GM18868 (cell line): ENCODE measurements at regions not wholly inside any gene's neighbourhood (a gene's known extent, or its start where the extent isn't known, plus 50 kb on each side); places are given as distances from the start of the nearest gene placed in this dataset.

Experiments used
- ATAC-seq: cut with Tn5 transposase; IDR thresholded peaks from one replicate; pipeline ENCODE4 v1.9.1; 2021; ENCODE audit warnings: mild to moderate bottlenecking, moderate library complexity; ENCODE audit not compliant: unreplicated experiment

DNA sequence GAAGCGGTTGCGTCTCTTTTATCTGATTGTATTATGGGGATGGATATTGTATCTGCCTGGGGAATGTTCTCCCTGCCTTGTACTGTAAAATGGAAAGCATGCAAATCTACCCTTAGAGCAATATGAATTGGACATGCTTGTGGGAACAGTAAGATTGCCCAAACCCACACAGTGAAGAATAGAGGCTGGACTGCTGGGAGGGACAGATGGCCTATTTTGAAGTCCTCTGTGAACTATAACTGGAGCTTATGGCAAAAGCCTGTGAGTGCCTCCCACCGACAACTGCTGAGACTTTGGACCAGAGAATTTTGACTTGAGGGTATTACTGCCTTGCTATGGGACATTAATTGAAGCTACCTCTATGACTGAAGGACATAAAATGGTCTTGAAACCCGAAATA, 168.9 kb downstream of the ERCC6L2 start:
- no peak for ATAC-seq

DNA sequence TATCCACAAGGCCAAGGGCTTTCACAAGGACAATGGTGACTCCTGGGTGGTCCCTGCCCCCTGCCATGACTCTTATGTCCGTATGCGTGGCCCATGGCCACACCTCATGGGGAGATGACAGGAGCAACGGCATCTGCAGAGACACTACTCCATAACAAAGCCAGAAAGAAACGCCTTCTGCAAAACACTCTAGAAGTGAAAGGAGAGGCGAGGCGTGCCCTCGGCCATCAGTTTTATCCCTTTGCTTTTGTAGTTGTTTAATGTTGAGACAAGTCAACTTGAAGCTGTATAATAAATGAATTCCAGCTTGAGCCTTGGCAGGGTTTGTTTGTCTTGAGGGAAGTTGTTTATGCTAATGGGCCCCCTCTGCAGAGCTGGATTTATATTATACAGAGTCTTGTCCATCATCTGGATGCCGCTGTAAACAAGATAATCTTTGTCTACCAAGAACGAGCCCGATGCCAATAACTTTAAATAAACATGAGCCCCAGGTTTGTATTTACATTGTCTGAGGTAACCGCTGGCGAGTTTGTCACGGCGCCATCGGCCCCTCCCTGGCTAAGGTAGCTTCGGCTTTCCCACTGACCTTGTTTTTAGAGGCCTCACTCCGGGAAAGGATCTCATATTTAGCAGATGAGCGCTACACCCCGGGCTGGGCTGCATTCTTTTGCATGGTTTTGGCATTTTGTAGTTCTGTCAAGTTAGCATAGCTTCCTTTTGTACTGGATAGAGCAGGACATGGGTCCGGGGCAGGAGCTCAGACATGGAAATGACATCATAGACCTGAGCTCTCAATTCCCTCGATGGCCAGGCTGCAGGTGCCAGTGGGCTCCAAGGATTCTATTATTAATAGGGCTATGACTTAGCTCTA, 165.3 kb downstream of the ERCC6L2 start:
- ATAC-seq, result no peak

- ATAC-seq, result no peak
Observed at GRCh38 chr9:96038914-96039313, 163.4 kb downstream of the ERCC6L2 start.

GRCh38 chr9:96038271-96038670, 162.8 kb downstream of the ERCC6L2 start:
- no peak for ATAC-seq

- ATAC-seq, result no peak
Observed at GRCh38 chr9:96034553-96035122, 159.1 kb downstream of the ERCC6L2 start.

DNA sequence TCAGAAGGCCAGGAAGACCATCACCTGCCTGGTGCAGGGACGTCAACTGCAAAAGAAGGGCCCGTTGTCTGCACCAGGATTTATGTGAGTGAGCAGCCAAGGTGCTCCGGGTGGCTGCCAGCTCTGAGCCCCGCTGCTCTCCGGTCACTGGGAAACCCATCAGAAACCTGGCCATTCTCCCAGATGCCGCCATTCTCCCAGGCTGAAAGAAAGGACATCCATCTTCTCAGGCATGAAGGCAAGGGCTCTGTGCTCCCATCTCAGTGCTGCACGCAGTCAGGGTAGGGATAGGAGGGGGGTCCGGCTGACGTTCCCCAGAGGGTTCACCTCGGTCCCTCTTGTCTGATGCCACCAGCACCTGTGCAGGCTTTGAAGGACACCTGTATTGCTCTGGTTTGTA, 158.4 kb downstream of the ERCC6L2 start:
- ATAC-seq, result no peak

GRCh38 chr9:96031916-96032534, 156.5 kb downstream of the ERCC6L2 start:
- ATAC-seq, result no peak

DNA sequence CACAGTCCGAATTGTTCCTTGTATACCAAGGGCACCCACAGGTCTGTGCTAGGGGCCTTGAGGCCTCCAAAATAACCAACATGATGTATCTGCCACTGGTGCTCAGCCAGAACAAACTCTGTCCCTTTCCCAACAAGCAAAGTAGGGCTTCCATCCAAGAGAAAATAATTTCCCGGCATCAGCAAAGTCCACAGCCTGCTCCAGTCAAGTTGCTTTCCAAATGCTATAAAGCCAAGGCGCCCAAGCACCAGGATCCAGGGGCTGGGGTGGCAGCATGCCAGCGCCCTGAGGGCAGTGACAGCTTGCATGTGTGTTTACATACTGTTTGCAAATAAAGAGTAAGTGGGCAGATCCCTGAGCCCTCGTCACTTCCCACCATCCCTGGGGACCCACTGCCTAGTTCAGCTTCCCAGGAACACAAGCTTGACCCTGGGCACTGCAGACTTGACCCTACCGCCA, 155.9 kb downstream of the ERCC6L2 start:
- no peak for ATAC-seq

GRCh38 chr9:96029722-96030530, 154.4 kb downstream of the ERCC6L2 start:
- no peak for ATAC-seq

- ATAC-seq, result no peak
Observed at GRCh38 chr9:96027251-96028131, 152.0 kb downstream of the ERCC6L2 start.

DNA sequence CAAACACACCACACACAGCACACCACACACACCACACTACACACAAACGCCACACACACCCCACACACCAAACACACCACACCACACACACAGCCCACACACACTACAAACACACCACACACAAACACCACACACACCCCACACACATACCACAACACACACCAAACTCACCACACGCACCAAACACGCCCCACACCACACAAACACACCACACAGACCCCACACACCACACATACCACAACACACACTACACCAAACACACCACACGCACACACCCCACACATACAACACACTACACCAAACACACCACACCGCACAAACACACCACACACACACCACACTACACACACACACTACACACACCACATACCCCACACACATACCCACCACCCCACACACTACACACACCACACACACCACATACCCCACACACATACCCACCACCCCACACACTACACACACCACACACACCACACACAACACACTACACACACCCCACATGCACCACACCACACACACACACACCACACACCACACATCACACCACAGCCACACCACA, 151.2 kb downstream of the ERCC6L2 start:
- ATAC-seq, result no peak

DNA sequence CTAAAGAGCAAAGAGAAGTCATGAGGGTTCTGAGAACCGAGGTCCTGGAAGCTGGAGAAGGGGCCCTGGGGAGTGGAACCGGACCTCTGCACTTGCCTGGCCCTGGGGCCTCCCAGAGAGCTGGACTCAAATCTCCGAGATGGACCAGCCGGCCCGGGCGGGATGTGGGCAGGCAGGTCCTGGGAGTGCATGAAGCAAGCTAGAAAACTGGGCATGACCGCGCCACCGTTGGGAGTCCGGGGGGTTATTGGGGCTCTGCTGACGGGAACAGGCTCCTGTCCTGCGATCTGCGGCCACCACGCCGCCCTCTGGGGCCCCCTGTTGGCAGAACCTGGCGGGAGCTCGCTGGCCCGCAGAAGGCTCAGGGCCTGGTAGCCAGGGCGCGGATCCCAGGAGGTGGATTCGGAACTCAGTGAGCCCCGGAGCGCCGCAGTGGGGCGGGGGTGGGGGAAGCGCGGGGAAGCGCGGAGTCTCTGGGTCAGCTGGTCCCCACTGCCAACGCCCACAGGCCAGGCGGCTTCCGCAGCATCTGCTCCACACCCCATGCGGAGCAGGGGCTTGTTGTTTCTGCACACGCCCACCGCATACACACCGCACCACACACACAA, 150.6 kb downstream of the ERCC6L2 start:
- no peak for ATAC-seq

- no peak for ATAC-seq
Observed at GRCh38 chr9:96023486-96023885, 148.0 kb downstream of the ERCC6L2 start.

DNA sequence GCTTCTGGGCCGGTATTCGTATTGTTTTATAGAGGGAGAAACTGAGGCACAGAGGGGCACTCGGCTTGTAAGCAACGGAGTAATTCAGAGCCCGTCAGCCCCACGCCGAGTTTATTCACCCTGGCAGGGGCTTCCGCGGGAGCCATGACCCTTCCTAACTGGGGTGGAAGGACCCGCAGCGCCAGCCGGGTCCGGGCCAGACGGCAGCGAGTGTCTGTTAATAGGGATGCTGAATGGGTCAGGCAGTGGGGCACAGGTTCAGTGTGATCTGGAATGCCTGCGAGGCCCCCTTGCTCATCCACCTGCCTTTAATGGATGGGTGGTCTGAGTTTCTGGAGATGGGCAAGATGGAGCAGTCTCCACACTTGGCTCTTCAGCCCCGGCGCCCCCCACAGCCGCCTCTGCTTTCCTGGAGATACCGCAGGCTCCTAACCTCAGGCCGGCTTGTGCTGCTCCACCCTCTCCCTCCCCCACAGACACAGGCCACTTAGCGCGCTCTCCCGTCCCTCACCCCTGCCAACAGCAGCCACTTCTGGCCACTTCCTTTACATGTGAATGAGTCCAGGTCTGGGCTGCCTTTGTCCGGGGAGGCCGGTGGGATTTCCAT, 147.1 kb downstream of the ERCC6L2 start:
- ATAC-seq, result no peak

GRCh38 chr9:96021551-96022444, 146.3 kb downstream of the ERCC6L2 start:
- ATAC-seq, result no peak

- no peak for ATAC-seq
Observed at GRCh38 chr9:96020792-96021550, 145.5 kb downstream of the ERCC6L2 start.

DNA sequence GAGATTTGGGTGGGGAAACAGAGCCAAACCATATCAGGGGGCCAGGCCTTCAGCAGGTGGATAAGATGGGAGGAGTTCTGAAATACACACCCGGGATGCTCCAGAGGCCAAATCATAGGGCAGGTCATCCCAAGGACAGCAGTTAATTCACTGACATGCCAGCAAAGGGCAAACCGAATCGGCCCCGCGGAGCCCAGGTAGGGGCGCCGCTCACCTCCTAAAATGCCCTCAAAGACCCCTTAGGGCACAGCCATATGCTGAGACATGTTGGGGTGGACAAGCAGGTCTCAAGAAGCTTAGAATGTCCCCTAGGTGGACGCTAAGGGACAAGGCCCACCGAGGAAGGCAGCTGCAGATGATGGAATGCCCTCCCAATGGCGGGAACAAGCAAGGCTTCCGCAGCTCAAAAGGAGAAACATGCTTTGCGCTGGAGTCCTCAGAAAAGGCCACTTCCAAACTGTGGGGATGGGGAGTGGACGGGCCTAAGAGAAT, 144.9 kb downstream of the ERCC6L2 start:
- no peak for ATAC-seq
